Endothelial cell of umbilical vein (primary cell): ENCODE measurements at regions not wholly inside any gene's neighbourhood (a gene's known extent, or its start where the extent isn't known, plus 50 kb on each side); places are given as distances from the start of the nearest gene placed in this dataset.

Experiments
- BruUV-seq: library from RNA; stranded (reverse); fragments of 400-500 nt; replicated peaks from 2 replicates; lab custom pipeline; 2021; lab: Mats Ljungman, UMichigan
- CTCF ChIA-PET: fragments of 300-600, 350-600 bp; sonication (Branson Sonifier 250); formaldehyde crosslinking; loops from one replicate; lab custom pipeline; 2021; ENCODE audit warnings: antibody characterized with exemption, inconsistent platforms; lab: Charles Lee
- POLR2A ChIA-PET: fragments of 300-600, 350-600 bp; sonication (Branson Sonifier 250); formaldehyde crosslinking; loops from one replicate; lab custom pipeline; 2021; ENCODE audit warnings: antibody characterized with exemption, inconsistent platforms; lab: Charles Lee
- DNase-seq: peaks from one replicate; pipeline ENCODE4 v3.0.0-alpha.2; 2011; ENCODE audit warnings: low read depth, low spot score
- FAIRE-seq: peaks from 2 replicates; lab custom pipeline; 2011; peaks lifted over from hg19 to GRCh38; lab: Jason Lieb, UNC
- H2AFZ ChIP-seq: 2 replicates; pipeline ENCODE4 v1.6.0; 2012; ENCODE audit warnings: low read depth, low read length, control low read depth, inconsistent platforms
- H3K27ac ChIP-seq: 2 replicates; pipeline ENCODE4 v1.5.1; 2011; ENCODE audit warnings: low read depth, mild to moderate bottlenecking, control low read depth, low read length, moderate library complexity; ENCODE audit not compliant: insufficient read depth
- H3K27me3 ChIP-seq, 2 experiments: 2 replicates each; pipeline versions ENCODE4 v1.6.0 to v1.6.1; 2011; ENCODE audit warnings: low read length in 2 of 2, mixed read lengths in 1 of 2; ENCODE audit not compliant: control insufficient read depth in 2 of 2, insufficient read depth in 2 of 2
- H3K36me3 ChIP-seq, 2 experiments: 2 replicates in 1 of 2; 3 replicates in 1 of 2; pipeline ENCODE4 v1.5.1; 2011; ENCODE audit warnings: low read length in 2 of 2, mild to moderate bottlenecking in 1 of 2, moderate library complexity in 1 of 2; ENCODE audit not compliant: control insufficient read depth in 2 of 2, insufficient read depth in 2 of 2; ENCODE audit errors: extremely low read depth in 1 of 2
- H3K4me1 ChIP-seq: 3 replicates; pipeline ENCODE4 v1.5.1; 2011; ENCODE audit warnings: mild to moderate bottlenecking, low read length; ENCODE audit not compliant: control insufficient read depth, insufficient read depth; ENCODE audit errors: extremely low read depth
- H3K4me2 ChIP-seq: 2 replicates; pipeline ENCODE4 v1.6.1; 2011; ENCODE audit warnings: low read length, control low read depth, mixed read lengths; ENCODE audit not compliant: insufficient read depth
- H3K4me3 ChIP-seq, 3 experiments: fragments of 200-600 bp in 1 of 3; sonication (generic), shearing (Covaris generic) in 1 of 3; replicated peaks in 1 of 3; 2 replicates each; pipeline ENCODE4 v1.5.1; 2011 to 2016; ENCODE audit warnings: control low read depth in 3 of 3, low read length in 3 of 3, mild to moderate bottlenecking in 2 of 3, inconsistent platforms in 1 of 3, low read depth in 1 of 3, moderate library complexity in 1 of 3; ENCODE audit not compliant: insufficient read depth in 1 of 3
- H3K79me2 ChIP-seq: 2 replicates; pipeline ENCODE4 v1.6.0; 2012; ENCODE audit warnings: low read length, inconsistent platforms; ENCODE audit not compliant: control insufficient read depth, insufficient read depth
- H3K9ac ChIP-seq: replicated peaks from 2 replicates; pipeline ENCODE3; 2011; ENCODE audit warnings: low read length, control low read depth; ENCODE audit not compliant: insufficient read depth; ENCODE audit errors: extremely low read depth
- H3K9me1 ChIP-seq: replicated peaks from 3 replicates; pipeline ENCODE4 v1.6.0; 2011; ENCODE audit warnings: mild to moderate bottlenecking, low read length; ENCODE audit not compliant: control insufficient read depth, insufficient read depth; ENCODE audit errors: extremely low read depth
- H3K9me3 ChIP-seq: replicated peaks from 2 replicates; pipeline ENCODE4 v1.5.1; 2012; ENCODE audit warnings: low read length, inconsistent platforms; ENCODE audit not compliant: control insufficient read depth, insufficient read depth
- H4K20me1 ChIP-seq: replicated peaks from 2 replicates; pipeline ENCODE3; 2011; ENCODE audit warnings: mild to moderate bottlenecking, low read length; ENCODE audit not compliant: control insufficient read depth, insufficient read depth; ENCODE audit errors: extremely low read depth
- CTCF ChIP-seq, 2 donors: IDR thresholded peaks; 1 replicate in 1 of 2; 2 replicates in 1 of 2; pipeline ENCODE4 v1.5.1; 2011; ENCODE audit warnings: low read length in 2 of 2, mild to moderate bottlenecking in 2 of 2, moderate library complexity in 2 of 2, control low read depth in 1 of 2, inconsistent platforms in 1 of 2, low read depth in 1 of 2; ENCODE audit not compliant: insufficient read depth in 1 of 2; ENCODE audit errors: extremely low read depth in 1 of 2
- EZH2 ChIP-seq: IDR thresholded peaks from 2 replicates; pipeline ENCODE4 v1.6.1; 2012; ENCODE audit warnings: borderline replicate concordance, low read depth, mild to moderate bottlenecking, moderate library complexity, low read length, inconsistent platforms; ENCODE audit not compliant: severe bottlenecking
- FOS ChIP-seq: IDR thresholded peaks from 2 replicates; pipeline ENCODE4 v1.6.1; 2011; ENCODE audit warnings: mild to moderate bottlenecking, low read length, moderate library complexity, borderline replicate concordance; ENCODE audit not compliant: insufficient read depth
- GATA2 ChIP-seq: IDR thresholded peaks from 2 replicates; pipeline ENCODE4 v1.7.0; 2011; ENCODE audit warnings: low read depth, mild to moderate bottlenecking, moderate library complexity, mixed read lengths, low read length; ENCODE audit not compliant: insufficient read length, insufficient read depth
- JUN ChIP-seq: IDR thresholded peaks from 2 replicates; pipeline ENCODE4 v1.6.1; 2011; ENCODE audit warnings: borderline replicate concordance, low read depth; ENCODE audit not compliant: insufficient read length, insufficient read depth
- MAX ChIP-seq: IDR thresholded peaks from 2 replicates; pipeline ENCODE4 v1.6.1; 2011; ENCODE audit not compliant: insufficient read depth, insufficient read length
- MYC ChIP-seq: IDR thresholded peaks from one replicate; pipeline ENCODE4 v1.6.1; 2011; ENCODE audit warnings: mild to moderate bottlenecking, low read depth, low read length
- POLR2A ChIP-seq: IDR thresholded peaks from 2 replicates; pipeline ENCODE4 v1.6.1; 2012; ENCODE audit warnings: low read depth, mild to moderate bottlenecking, control low read depth, low read length
- POLR2AphosphoS5 ChIP-seq: IDR thresholded peaks from 2 replicates; pipeline ENCODE4 v1.6.1; 2012; ENCODE audit warnings: low read depth, mild to moderate bottlenecking, control low read depth, low read length, moderate library complexity; ENCODE audit not compliant: insufficient read depth
- dilution Hi-C: fragments of 300-500 bp; cut with MboI; formaldehyde crosslinking; loops from one replicate; pipeline ENCODE4 v1.15.0; 2019; ENCODE audit warnings: low sequenced_read_pairs; ENCODE audit not compliant: extremely low pct_ligation_motif_present
- intact Hi-C: fragments of 100-400 bp; cut with micrococcal nuclease; formaldehyde crosslinking; loops from one replicate; pipeline ENCODE4 v1.10.0; 2022

GRCh38 chr19:30890033-30890432 is 459.2 kb downstream of the TSHZ3 start:
- ChIA-PET POLR2A (no interaction called here), CTCF (no interaction called here)
- H2AFZ ChIP-seq: no peak overlapping the region
- H3K9me3 ChIP-seq: peaks cover 5% of the 10 kb centered on the region
- H3K4me1 ChIP-seq: no peaks in the 10 kb centered on the region
- TF ChIP-seq MYC: no peak
- no peak for TF ChIP-seq JUN
- no peak for TF ChIP-seq MAX
- TF ChIP-seq POLR2AphosphoS5: no peak
- TF ChIP-seq FOS: no peak
- TF ChIP-seq CTCF (IDR thresholded peaks at IDR 0.05; ENCODE audit: extremely low read depth in 1 of 2, insufficient read depth in 1 of 2, low read depth in 1 of 2, low read length in 2 of 2): no peak
- no peak for TF ChIP-seq EZH2
- no peak for TF ChIP-seq GATA2
- no peak for TF ChIP-seq POLR2A
- H3K36me3 ChIP-seq: no peaks in the 10 kb centered on the region
- dilution Hi-C loops: no loop called here
- H3K79me2 ChIP-seq: no peaks in the 10 kb centered on the region
- FAIRE-seq (no peak), DNase-seq (no peak)
- H3K27ac ChIP-seq: no peak overlapping the region
- H4K20me1 ChIP-seq: no peaks in the 10 kb centered on the region
- H3K4me2 ChIP-seq: no peak overlapping the region
- H3K4me3 ChIP-seq: no peak overlapping the region
- no peaks in the 10 kb centered on the region for H3K9me1 ChIP-seq
- no peaks in the 10 kb centered on the region for H3K27me3 ChIP-seq
- intact Hi-C loops: no loop called here
- no peak overlapping the region for H3K9ac ChIP-seq
- BruUV-seq: no TSS peak
